ENCODE measurements at regions not wholly inside any gene's neighbourhood (a gene's known extent, or its start where the extent isn't known, plus 50 kb on each side); places are given as distances from the start of the nearest gene placed in this dataset.

DNA sequence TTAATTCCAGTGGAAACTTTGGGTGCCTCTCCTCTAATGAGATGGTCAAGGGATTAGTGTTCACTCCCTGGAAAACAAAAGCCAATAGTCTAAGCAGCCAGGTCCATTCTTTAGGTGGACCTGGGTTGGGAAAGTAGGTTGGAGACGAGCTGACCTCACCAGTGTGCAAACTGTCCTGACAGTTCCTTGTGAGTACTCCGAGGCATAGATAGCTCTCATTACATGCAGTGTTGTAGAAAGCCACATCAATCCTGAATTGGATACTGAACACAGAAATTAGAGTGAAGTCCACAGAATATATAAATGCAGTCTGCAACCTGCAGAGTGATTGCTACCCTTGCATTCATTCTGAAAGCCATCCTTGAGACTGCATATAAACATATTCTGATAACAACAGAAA, 675.1 kb upstream of the CXADR start:
- no peaks in the 10 kb centered on the region for H3K27me3 Mint-ChIP-seq
- no peaks in the 10 kb centered on the region for H3K36me3 Mint-ChIP-seq (ENCODE audit: low read depth)
- H3K4me1 Mint-ChIP-seq (ENCODE audit: low read depth): no peaks in the 10 kb centered on the region
- H3K9me3 Mint-ChIP-seq: no peaks in the 10 kb centered on the region
- intact Hi-C loops (cut with micrococcal nuclease): no loop called here
- no peak overlapping the region for H3K27ac Mint-ChIP-seq
- H3K4me3 Mint-ChIP-seq: no peak overlapping the region

DNA sequence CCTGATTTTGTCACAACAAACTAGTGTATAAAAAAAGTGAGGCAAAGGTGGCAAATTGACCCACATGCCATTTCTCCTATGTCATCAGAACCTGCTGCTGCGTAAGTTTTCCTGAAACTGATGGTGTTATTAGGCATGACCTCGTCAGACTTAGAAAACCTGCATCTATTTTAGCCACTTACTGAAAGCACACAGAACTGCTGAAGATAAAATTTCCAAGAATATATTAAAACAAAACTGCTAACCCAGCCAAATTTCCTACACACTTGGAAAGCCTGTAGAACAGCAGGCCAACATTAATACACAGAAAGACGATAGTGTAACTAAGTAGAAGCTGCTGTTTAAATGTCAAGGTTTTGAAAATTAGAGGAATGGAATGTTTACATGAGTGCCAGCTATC, 674.5 kb upstream of the CXADR start:
- no peak overlapping the region for H3K4me3 Mint-ChIP-seq
- no peaks in the 10 kb centered on the region for H3K36me3 Mint-ChIP-seq (ENCODE audit: low read depth)
- no peak overlapping the region for H3K27ac Mint-ChIP-seq
- no peaks in the 10 kb centered on the region for H3K4me1 Mint-ChIP-seq (ENCODE audit: low read depth)
- H3K9me3 Mint-ChIP-seq: no peaks in the 10 kb centered on the region
- intact Hi-C loops (cut with micrococcal nuclease): no loop called here
- no peaks in the 10 kb centered on the region for H3K27me3 Mint-ChIP-seq

DNA sequence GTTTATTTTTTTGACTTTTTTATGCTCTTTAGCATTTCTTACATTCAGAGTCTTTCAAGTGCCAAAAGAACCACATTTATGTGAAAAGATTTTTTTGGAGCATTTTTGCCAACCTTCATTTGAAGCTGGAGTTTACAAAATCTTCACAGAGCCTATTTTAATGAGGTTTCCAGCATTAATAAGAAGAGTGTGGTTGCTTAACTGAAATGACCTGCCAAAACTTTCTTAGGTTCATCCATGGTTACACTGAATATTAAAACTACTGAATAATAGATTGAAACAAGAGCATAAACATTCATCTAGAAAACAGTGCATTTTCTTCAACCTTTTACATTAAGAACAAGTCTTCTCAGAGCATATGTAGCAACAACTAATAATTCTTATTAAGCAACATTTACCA, 672.3 kb upstream of the CXADR start:
- H3K27ac Mint-ChIP-seq: no peak overlapping the region
- H3K4me1 Mint-ChIP-seq (ENCODE audit: low read depth): no peaks in the 10 kb centered on the region
- no peaks in the 10 kb centered on the region for H3K27me3 Mint-ChIP-seq
- intact Hi-C loops (cut with micrococcal nuclease): no loop called here
- H3K4me3 Mint-ChIP-seq: no peak overlapping the region
- peaks cover 19% of the 10 kb centered on the region for H3K9me3 Mint-ChIP-seq
- H3K36me3 Mint-ChIP-seq (ENCODE audit: low read depth): no peaks in the 10 kb centered on the region

DNA sequence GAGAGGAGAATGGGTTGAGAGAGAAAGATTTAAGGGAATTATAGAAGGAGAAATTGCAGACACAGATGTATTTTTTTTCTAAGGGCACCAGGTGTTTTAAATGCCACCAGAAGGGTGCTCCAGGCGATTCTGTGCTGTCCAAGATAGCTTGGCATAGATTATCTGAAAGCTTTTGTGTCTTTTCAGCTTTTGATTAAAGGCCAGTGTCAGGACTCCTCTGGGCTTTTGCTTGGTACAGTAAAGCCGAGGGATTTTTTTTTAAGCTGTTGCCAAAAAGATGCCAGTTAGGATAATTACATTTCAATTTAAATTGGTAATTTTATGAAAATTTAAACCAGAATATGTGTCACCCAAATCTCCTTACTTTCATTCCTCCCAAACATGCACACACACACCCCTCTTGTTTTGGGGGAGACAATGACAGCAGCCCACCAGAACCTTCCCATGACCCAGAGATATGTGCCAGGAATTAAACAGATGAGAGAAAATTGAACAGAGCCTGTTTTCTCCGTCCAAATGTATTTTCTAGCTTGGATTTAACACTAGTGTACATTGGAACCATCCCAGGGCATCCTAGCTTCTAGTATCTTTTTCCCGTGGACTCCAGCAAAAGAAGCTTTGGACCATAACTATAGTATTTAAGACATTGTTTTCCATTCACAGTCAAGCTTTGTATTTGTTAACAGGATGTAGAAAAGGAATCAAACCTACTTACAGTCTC, 670.7 kb upstream of the CXADR start:
- Mint-ChIP-seq H3K4me1 (ENCODE audit: low read depth) (no peaks in the 10 kb centered on the region), H3K27me3 (no peaks in the 10 kb centered on the region), H3K36me3 (ENCODE audit: low read depth) (no peaks in the 10 kb centered on the region), H3K27ac (no peak overlapping the region), H3K4me3 (no peak overlapping the region), H3K9me3 (peaks cover 20% of the 10 kb centered on the region)
- intact Hi-C loops (cut with micrococcal nuclease): no loop called here

DNA sequence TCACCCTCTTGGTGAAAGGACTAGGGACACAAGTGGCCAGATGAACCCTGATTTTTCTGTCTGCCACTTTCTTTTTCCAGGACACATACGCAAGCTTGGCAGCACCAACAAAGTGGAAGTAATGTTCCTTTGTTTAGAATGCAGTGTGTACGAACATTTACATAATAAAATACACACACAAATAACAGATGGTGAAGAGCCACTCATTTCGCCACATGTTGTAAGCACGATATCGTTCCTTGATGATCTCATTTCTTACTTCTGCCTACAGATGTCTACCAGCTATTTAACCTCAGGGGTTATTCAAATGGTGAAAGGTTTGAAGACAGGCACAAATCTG, 670.2 kb upstream of the CXADR start:
- Mint-ChIP-seq H3K27ac (no peak overlapping the region), H3K4me3 (no peak overlapping the region), H3K36me3 (ENCODE audit: low read depth) (no peaks in the 10 kb centered on the region), H3K9me3 (peaks cover 20% of the 10 kb centered on the region), H3K27me3 (no peaks in the 10 kb centered on the region), H3K4me1 (ENCODE audit: low read depth) (no peaks in the 10 kb centered on the region)
- intact Hi-C loops (cut with micrococcal nuclease): no loop called here

DNA sequence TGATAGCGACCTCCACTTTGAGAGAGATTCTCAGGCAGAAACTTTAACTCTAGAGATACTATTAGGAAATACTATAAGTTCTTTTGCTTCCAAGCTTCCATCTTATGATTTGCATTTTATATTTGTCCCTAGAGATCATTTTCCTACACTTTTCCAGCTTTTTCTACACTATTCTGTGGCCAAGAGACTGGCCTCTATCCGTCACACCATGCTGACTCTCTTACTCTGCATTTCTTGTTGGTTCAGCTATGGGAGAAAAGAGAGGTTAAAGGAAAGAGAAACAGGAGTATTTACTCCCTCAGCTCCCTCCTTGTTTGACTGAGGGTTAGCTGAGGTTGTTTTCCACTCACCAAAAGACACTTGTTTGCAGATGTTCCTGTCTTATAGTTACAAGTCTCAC, 665.6 kb upstream of the CXADR start:
- H3K27ac Mint-ChIP-seq: no peak overlapping the region
- H3K4me3 Mint-ChIP-seq: no peak overlapping the region
- H3K9me3 Mint-ChIP-seq: peaks cover 34% of the 10 kb centered on the region
- no peaks in the 10 kb centered on the region for H3K36me3 Mint-ChIP-seq (ENCODE audit: low read depth)
- H3K27me3 Mint-ChIP-seq: no peaks in the 10 kb centered on the region
- H3K4me1 Mint-ChIP-seq (ENCODE audit: low read depth): no peaks in the 10 kb centered on the region
- intact Hi-C loops (cut with micrococcal nuclease): no loop called here

DNA sequence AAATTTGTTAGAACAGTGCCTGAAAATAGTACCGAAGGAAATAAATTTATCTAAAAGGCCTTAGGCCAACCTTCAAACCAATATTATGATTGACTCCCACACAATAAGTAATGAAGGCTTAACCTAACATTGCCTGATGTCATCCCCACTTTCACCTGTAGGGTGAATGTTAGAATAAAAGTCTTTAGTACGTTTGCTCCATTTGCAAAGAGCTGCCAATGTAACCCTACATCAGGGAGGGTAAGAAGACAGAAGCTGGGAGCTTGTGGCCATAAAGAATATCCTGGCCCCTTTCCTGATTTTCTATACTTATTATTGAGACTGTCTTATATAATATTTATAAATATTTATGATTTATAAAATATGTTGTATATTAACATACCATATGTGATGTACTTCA, 661.8 kb upstream of the CXADR start:
- H3K4me1 Mint-ChIP-seq (ENCODE audit: low read depth): no peaks in the 10 kb centered on the region
- no peak overlapping the region for H3K27ac Mint-ChIP-seq
- intact Hi-C loops (cut with micrococcal nuclease): no loop called here
- H3K9me3 Mint-ChIP-seq: peaks cover 25% of the 10 kb centered on the region
- no peaks in the 10 kb centered on the region for H3K27me3 Mint-ChIP-seq
- no peak overlapping the region for H3K4me3 Mint-ChIP-seq
- H3K36me3 Mint-ChIP-seq (ENCODE audit: low read depth): no peaks in the 10 kb centered on the region

DNA sequence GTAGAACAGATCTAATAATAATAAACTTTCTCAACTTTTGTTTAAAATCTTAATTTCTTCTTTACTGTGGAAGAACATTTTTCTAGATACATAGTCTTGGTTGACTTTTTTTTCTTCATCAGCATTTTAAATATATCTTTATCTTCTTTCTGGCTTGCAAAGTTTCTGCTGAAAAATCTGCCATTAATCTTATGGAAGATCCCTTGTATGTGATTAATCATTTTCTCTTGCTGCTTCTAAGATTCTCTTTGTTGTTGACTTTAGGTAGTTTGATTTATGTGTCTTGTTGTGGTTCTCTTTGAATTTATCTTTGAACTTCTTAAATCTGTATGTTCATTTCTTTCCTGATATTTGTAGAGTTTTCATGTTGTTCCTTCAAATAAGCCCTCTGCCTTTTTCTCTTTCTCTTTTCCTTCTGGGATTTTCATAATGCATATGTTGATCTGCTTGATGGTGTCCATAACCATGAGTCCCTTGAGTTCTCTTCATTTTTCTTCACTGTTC, 657.6 kb upstream of the CXADR start:
- Mint-ChIP-seq H3K9me3 (peaks cover 15% of the 10 kb centered on the region), H3K27ac (no peak overlapping the region), H3K36me3 (ENCODE audit: low read depth) (no peaks in the 10 kb centered on the region), H3K4me3 (no peak overlapping the region), H3K27me3 (no peaks in the 10 kb centered on the region), H3K4me1 (ENCODE audit: low read depth) (no peaks in the 10 kb centered on the region)
- intact Hi-C loops (cut with micrococcal nuclease): no loop called here

DNA sequence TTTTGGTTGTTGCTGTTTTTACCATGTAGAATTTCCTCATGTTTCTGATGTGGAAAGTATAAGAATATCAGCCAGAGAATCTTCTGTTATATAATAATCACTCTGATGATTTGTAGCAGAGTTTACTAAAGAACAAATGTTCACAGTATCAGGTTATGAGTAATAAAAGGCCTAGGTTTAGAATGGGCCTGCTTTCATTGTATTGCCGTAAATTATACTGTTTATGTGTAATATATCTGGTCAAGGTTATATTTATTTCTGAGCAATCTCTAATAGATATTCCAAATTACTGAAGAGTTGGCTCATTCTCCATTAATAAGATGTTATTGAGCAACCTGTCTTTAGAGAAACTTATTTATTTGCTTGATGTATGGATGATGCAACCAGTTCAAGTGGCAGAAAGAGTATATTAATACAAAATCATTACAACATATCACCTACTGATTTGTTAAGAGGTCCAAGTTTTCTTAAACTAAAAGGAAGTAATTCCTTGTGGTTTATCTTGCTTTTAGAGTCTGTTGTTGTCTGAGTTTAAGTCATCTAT, 649.4 kb upstream of the CXADR start:
- Mint-ChIP-seq H3K9me3 (peaks cover 17% of the 10 kb centered on the region), H3K36me3 (ENCODE audit: low read depth) (no peaks in the 10 kb centered on the region)
- intact Hi-C loops (cut with micrococcal nuclease): no loop called here

DNA sequence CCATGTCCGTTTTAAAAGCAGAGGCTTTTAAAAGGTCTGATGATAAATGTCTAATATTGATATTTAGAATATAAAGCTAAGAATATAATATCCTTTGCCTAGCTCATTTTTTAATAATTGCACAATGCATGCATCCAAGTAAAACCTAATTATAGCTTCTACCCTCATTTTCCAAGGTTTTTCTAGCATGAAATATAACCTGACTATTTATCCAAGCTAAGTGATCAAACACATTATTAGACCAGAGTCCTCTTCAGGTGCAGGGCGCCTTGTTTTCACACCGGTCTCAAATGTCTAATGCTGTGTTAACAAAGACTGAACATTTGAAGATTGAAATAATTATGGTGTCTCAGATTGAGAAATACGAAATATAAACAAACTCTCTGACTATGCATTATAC, 648.9 kb upstream of the CXADR start:
- Mint-ChIP-seq H3K9me3 (peaks cover 17% of the 10 kb centered on the region), H3K27me3 (no peaks in the 10 kb centered on the region), H3K4me3 (no peak overlapping the region), H3K36me3 (ENCODE audit: low read depth) (no peaks in the 10 kb centered on the region), H3K27ac (no peak overlapping the region), H3K4me1 (ENCODE audit: low read depth) (no peaks in the 10 kb centered on the region)
- intact Hi-C loops (cut with micrococcal nuclease): no loop called here

More for the DNA sequence above, 649.4 kb upstream of the CXADR start:
- Mint-ChIP-seq H3K27ac (no peak overlapping the region), H3K4me1 (ENCODE audit: low read depth) (no peaks in the 10 kb centered on the region), H3K27me3 (no peaks in the 10 kb centered on the region), H3K4me3 (no peak overlapping the region)

DNA sequence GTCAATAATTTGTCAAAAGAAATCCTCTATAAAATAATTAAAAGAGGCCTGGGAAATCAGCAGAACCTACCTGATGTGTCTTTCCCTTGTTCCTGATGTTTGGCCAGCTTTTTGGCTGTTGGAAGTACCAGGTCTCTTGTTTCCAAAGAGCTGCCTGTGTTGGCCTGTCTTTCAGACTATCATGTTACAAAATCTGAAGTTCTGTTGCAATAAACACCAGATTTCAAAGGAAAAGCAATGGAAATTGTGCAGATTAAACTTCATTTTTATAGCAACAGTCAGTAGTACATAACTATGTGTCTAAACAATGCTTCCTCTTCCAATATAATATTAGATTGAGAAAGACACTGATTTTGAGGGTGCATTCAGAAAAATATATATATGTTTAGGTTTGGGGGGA, 647.2 kb upstream of the CXADR start:
- Mint-ChIP-seq H3K4me3 (no peak overlapping the region), H3K27me3 (no peaks in the 10 kb centered on the region), H3K36me3 (ENCODE audit: low read depth) (no peaks in the 10 kb centered on the region), H3K9me3 (peaks cover 13% of the 10 kb centered on the region), H3K4me1 (ENCODE audit: low read depth) (peaks cover 6% of the 10 kb centered on the region), H3K27ac (no peak overlapping the region)
- intact Hi-C loops (cut with micrococcal nuclease): no loop called here

DNA sequence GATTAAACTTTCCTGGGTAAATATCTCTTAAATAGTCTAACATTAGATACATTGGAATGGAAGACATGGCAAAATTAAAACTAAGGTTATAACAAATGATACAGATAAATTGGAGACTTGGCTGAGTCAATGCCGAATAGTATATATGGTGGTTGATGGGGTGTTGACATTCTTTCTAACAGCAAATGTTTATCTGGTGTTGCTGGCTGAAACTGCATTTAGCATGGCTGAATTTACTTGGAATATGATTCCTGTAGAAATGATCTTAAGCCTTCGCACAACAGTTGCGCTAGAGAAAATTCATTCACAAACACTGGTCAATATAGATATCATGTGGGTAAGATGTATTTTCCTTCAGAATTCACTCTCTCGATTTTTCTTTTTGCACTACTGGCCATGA, 646.0 kb upstream of the CXADR start:
- intact Hi-C loops (cut with micrococcal nuclease): no loop called here
- Mint-ChIP-seq H3K9me3 (peaks cover 11% of the 10 kb centered on the region), H3K36me3 (ENCODE audit: low read depth) (no peaks in the 10 kb centered on the region), H3K27me3 (no peaks in the 10 kb centered on the region), H3K4me1 (ENCODE audit: low read depth) (peaks cover 6% of the 10 kb centered on the region), H3K4me3 (no peak overlapping the region), H3K27ac (no peak overlapping the region)

DNA sequence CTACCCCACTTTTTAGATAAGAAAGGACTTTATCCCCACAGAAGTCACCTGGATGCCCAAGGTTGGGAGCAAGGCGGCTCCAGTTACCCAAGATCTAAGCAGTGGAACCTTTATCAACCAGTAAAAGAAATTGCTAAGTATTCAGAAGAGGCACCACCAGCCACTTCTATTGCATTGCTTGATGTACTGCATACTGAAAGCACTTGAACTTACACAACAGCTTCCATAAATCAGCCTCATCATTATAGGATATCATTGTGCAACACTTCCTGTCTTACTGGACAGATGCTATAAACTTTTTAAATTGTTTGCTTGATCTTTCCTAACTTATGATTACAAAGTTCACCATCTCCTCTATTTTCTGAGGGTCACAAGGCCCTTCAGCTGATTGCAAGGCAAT, 642.7 kb upstream of the CXADR start:
- peaks cover 11% of the 10 kb centered on the region for H3K9me3 Mint-ChIP-seq
- H3K36me3 Mint-ChIP-seq (ENCODE audit: low read depth): no peaks in the 10 kb centered on the region
- no peaks in the 10 kb centered on the region for H3K27me3 Mint-ChIP-seq
- H3K4me3 Mint-ChIP-seq: no peak overlapping the region
- H3K4me1 Mint-ChIP-seq (ENCODE audit: low read depth): peaks cover 6% of the 10 kb centered on the region
- no peak overlapping the region for H3K27ac Mint-ChIP-seq
- intact Hi-C loops (cut with micrococcal nuclease): no loop called here

DNA sequence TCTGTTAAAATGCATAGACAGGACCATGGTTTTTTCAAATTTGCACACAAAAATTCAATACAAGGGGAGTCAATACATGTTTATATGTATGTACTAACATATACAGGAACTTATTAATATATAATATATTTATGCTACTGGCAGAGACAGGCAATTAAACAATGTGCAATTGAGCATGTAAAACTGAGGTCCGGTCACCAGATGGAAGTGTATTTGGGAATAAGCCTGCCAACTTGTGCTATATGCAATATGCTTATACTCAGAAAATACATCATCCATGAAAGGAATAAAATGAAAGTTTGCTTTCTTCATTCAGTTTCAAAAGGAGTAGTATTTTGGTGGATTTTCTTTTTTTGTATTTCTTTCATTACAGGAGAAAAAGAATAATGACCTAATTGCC, 640.2 kb upstream of the CXADR start:
- Mint-ChIP-seq H3K4me1 (ENCODE audit: low read depth) (peaks cover 6% of the 10 kb centered on the region), H3K4me3 (no peak overlapping the region), H3K36me3 (ENCODE audit: low read depth) (no peaks in the 10 kb centered on the region), H3K27me3 (no peaks in the 10 kb centered on the region), H3K9me3 (peaks cover 6% of the 10 kb centered on the region), H3K27ac (no peak overlapping the region)
- intact Hi-C loops (cut with micrococcal nuclease): no loop called here

DNA sequence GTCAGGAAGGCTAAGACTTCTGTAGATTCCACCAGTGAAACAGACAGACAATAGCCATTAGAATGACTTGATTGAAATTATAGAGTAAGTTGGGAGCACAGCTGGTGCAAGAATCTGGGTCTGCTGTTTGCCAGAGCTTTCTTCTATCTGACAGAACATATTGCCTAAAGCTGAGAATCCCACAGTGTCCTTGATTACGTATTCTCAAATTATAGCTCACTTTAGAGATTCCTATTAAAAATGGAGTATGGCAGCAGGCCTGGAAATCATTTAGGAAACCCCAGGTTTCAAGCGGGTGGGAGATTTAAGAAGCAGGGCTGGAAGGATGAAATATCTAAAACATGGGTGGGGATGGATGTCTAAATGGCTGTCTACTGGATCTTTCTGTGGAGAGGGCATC, 639.7 kb upstream of the CXADR start:
- Mint-ChIP-seq H3K4me3 (no peak overlapping the region), H3K36me3 (ENCODE audit: low read depth) (no peaks in the 10 kb centered on the region), H3K9me3 (peaks cover 9% of the 10 kb centered on the region), H3K27ac (no peak overlapping the region), H3K4me1 (ENCODE audit: low read depth) (peaks cover 6% of the 10 kb centered on the region), H3K27me3 (no peaks in the 10 kb centered on the region)
- intact Hi-C loops (cut with micrococcal nuclease): no loop called here

Measured in dendritic cell treated with granulocyte-macrophage colony-stimulating factor and Interleukin-4, amounts not matched to agents 40 ng/mL and 50 ng/mL, for 4 days (primary cell).